ENCODE measurements at regions not wholly inside any gene's neighbourhood (a gene's known extent, or its start where the extent isn't known, plus 50 kb on each side); places are given as distances from the start of the nearest gene placed in this dataset.

GRCh38 chr4:138650929-138651448, 364.6 kb upstream of the NOCT start:
- TF ChIP-seq CTCF (IDR thresholded peaks at IDR 0.05) (no peak), POLR2AphosphoS5 (IDR thresholded peaks at IDR 0.05) (no peak), POLR2A (IDR thresholded peaks at IDR 0.05) (no peak)
